Hepatocyte (in vitro differentiated cells): ENCODE measurements at regions not wholly inside any gene's neighbourhood (a gene's known extent, or its start where the extent isn't known, plus 50 kb on each side); places are given as distances from the start of the nearest gene placed in this dataset.

Experiments
- DNase-seq: peaks from one replicate; pipeline ENCODE4 v3.0.0-alpha.2; 2016; ENCODE audit warnings: low spot score
- H2AFZ ChIP-seq: fragments of 200-600 bp; sonication (generic); 2 replicates; pipeline ENCODE4 v1.6.0; 2016; ENCODE audit warnings: antibody characterized with exemption, mild to moderate bottlenecking
- H3K27ac ChIP-seq: fragments of 200-600 bp; sonication (generic); 2 replicates; pipeline ENCODE4 v1.5.1; 2016; ENCODE audit warnings: mild to moderate bottlenecking
- H3K27me3 ChIP-seq: fragments of 200-600 bp; sonication (generic); 2 replicates; pipeline ENCODE4 v1.6.1; 2016
- H3K36me3 ChIP-seq: fragments of 200-600 bp; sonication (generic); replicated peaks from 2 replicates; pipeline ENCODE4 v1.5.1; 2016; ENCODE audit warnings: low read depth; ENCODE audit not compliant: insufficient read depth
- H3K4me1 ChIP-seq: fragments of 200-600 bp; sonication (generic); 2 replicates; pipeline ENCODE4 v1.5.1; 2016; ENCODE audit warnings: mild to moderate bottlenecking, moderate library complexity; ENCODE audit not compliant: insufficient read depth
- H3K4me2 ChIP-seq: fragments of 200-600 bp; sonication (generic); 2 replicates; pipeline ENCODE4 v1.6.0; 2016
- H3K4me3 ChIP-seq: fragments of 200-600 bp; sonication (generic); 2 replicates; pipeline ENCODE4 v1.5.1; 2016; ENCODE audit warnings: mild to moderate bottlenecking
- H3K79me2 ChIP-seq: fragments of 200-600 bp; sonication (generic); 2 replicates; pipeline ENCODE4 v1.6.0; 2017; ENCODE audit warnings: mild to moderate bottlenecking
- H3K9me2 ChIP-seq: fragments of 200-600 bp; sonication (generic); replicated peaks from 2 replicates; pipeline ENCODE4 v1.6.0; 2017; ENCODE audit warnings: mild to moderate bottlenecking; ENCODE audit not compliant: insufficient read depth
- H3K9me3 ChIP-seq: fragments of 200-600 bp; sonication (generic); 2 replicates; pipeline ENCODE4 v1.5.1; 2016; ENCODE audit warnings: low read depth, mild to moderate bottlenecking
- H4K20me1 ChIP-seq: fragments of 200-600 bp; sonication (generic); 2 replicates; pipeline ENCODE4 v1.6.0; 2016; ENCODE audit warnings: mild to moderate bottlenecking; ENCODE audit not compliant: insufficient read depth, poor library complexity, severe bottlenecking
- CTCF ChIP-seq: fragments of 200-600 bp; sonication (generic); IDR thresholded peaks from 2 replicates; pipeline ENCODE4 v1.5.1; 2016; ENCODE audit warnings: antibody characterized with exemption, mild to moderate bottlenecking; ENCODE audit not compliant: poor library complexity
- EZH2 ChIP-seq: fragments of 200-600 bp; sonication (generic); IDR thresholded peaks from 2 replicates; pipeline ENCODE4 v1.6.1; 2016; ENCODE audit warnings: antibody characterized with exemption, mild to moderate bottlenecking, borderline replicate concordance
- EZH2phosphoT487 ChIP-seq: fragments of 200-600 bp; sonication (generic); IDR thresholded peaks from one replicate; pipeline ENCODE4 v1.6.1; 2018; ENCODE audit warnings: antibody characterized with exemption, mild to moderate bottlenecking, low read depth, moderate library complexity; ENCODE audit not compliant: unreplicated experiment, severe bottlenecking
- WGBS: methylation state at CpG from one replicate; pipeline ENCODE4 v1.1.6; 2016; ENCODE audit warnings: low lambda C conversion rate; ENCODE audit errors: missing lambda C conversion rate; 5-methylcytosine and 5-hydroxymethylcytosine counted together

DNA sequence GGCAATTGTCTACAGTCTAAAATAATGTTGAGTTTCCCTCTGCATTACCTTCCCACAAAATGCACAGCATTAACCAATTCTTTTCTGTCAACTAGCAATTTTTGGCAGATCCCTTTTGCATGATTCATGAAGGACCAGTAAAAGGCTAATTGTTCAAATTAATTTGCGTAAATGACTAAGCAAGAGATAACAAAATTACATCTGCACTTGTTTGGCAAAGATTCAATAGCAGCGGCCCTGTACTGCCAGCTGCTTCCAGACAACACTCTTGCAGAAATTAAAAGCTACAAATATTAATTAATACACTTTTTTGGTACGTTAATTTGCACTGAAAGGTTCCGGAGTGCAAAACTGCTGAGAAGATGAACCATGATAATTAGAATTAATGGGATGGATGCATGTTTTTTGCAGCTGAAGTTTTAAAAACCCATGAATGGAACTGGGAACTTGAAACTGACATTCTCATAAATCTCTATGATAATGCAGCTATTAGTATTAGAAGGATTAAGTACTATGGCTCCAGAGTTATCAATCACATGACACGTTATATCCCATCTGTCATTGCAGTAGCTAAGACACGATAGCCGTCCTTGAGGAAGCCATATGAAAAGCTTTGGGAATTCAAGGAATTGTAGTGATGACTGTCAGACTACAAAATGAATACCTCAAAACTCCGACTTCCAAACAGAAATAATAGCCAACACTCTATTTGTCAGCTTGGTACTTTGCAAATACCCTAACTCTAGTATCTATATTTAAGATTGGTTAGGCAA is 1268.3 kb upstream of the ACVR2A start:
- Histone ChIP-seq H3K27me3 (no peaks in the 10 kb centered on the region), H3K9me2 (no peaks in the 10 kb centered on the region), H3K4me3 (no peak overlapping the region), H2AFZ (no peak overlapping the region), H3K4me1 (no peaks in the 10 kb centered on the region), H3K9me3 (no peaks in the 10 kb centered on the region), H3K27ac (no peak overlapping the region), H3K79me2 (no peaks in the 10 kb centered on the region), H3K36me3 (no peaks in the 10 kb centered on the region), H3K4me2 (no peak overlapping the region), H4K20me1 (no peaks in the 10 kb centered on the region)
- DNase-seq = no peak
- 66% methylated on average over 8 of the region's 8 CpGs for WGBS
- TF ChIP-seq CTCF = no peak
- TF ChIP-seq EZH2 = no peak

DNA sequence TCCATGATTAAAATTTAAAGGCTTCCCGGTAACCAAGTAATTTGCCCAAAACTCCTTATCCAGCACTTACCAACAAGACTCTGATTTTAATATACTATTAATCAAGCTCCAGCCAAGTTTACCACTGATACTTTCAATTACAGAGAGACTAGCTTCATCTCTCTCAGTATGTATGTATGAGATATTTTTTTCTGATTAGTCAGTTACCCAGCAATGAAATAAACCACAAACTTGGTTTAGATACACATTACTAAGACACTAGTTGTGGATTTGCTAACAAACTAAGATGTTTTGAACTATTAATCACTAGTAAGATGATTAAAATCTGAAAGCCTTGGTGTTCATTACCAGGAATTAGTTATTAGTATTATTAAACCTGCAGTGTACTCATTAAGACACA is 1272.2 kb upstream of the ACVR2A start:
- no peak for DNase-seq
- WGBS = 82% methylated on average over 1 of the region's 1 CpG
- Histone ChIP-seq H3K4me2 (no peak overlapping the region), H2AFZ (no peak overlapping the region), H3K27me3 (no peaks in the 10 kb centered on the region), H3K9me3 (no peaks in the 10 kb centered on the region), H4K20me1 (no peaks in the 10 kb centered on the region), H3K36me3 (no peaks in the 10 kb centered on the region), H3K79me2 (no peaks in the 10 kb centered on the region), H3K9me2 (no peaks in the 10 kb centered on the region), H3K4me1 (no peaks in the 10 kb centered on the region), H3K4me3 (no peak overlapping the region), H3K27ac (no peak overlapping the region)
- TF ChIP-seq EZH2 = no peak
- no peak for TF ChIP-seq EZH2phosphoT487
- TF ChIP-seq CTCF = no peak

GRCh38 chr2:146561996-146562395 is 1282.8 kb upstream of the ACVR2A start:
- Histone ChIP-seq H3K4me1 (no peaks in the 10 kb centered on the region), H3K27me3 (no peaks in the 10 kb centered on the region), H3K36me3 (no peaks in the 10 kb centered on the region), H3K4me3 (no peak overlapping the region), H2AFZ (no peak overlapping the region), H3K9me3 (no peaks in the 10 kb centered on the region), H3K79me2 (no peaks in the 10 kb centered on the region), H3K4me2 (no peak overlapping the region), H3K27ac (no peak overlapping the region), H4K20me1 (no peaks in the 10 kb centered on the region), H3K9me2 (no peaks in the 10 kb centered on the region)
- 97% methylated on average over 1 of the region's 1 CpG for WGBS
- no peak for DNase-seq
- TF ChIP-seq EZH2phosphoT487 = no peak
- TF ChIP-seq EZH2 = no peak
- TF ChIP-seq CTCF = no peak

DNA sequence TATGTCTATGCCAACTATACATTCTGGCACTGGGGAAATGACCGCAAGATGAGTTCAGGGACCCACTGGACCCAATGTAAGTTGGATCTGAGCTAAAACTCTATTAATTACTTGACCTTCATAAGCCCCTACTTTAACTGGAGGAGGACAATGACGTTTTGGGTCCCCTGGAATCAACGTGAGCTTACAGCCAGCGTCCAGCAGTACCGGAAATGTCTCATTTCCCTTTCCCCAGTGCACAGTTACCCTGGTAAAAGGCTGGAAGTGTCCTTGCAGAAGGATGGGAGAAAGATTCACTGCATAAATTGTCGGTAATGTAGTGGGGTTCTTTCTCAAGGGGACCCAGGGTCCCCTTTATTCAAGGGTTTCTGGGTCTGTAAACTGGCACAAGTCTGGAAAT is 1297.6 kb upstream of the ACVR2A start:
- H3K79me2 ChIP-seq = no peaks in the 10 kb centered on the region
- no peaks in the 10 kb centered on the region for H3K9me3 ChIP-seq
- no peak overlapping the region for H3K4me2 ChIP-seq
- TF ChIP-seq EZH2phosphoT487 (no peak), CTCF (no peak), EZH2 (no peak)
- 98% methylated on average over 6 of the region's 6 CpGs for WGBS
- no peaks in the 10 kb centered on the region for H4K20me1 ChIP-seq
- H3K27me3 ChIP-seq = no peaks in the 10 kb centered on the region
- H3K4me1 ChIP-seq = no peaks in the 10 kb centered on the region
- DNase-seq = no peak
- no peaks in the 10 kb centered on the region for H3K36me3 ChIP-seq
- no peak overlapping the region for H3K4me3 ChIP-seq
- H3K27ac ChIP-seq = no peak overlapping the region
- H3K9me2 ChIP-seq = no peaks in the 10 kb centered on the region
- no peak overlapping the region for H2AFZ ChIP-seq
